SK-N-SH treated with all-trans-retinoic acid at 6 μM for 48 hours (cell line): ENCODE measurements at regions not wholly inside any gene's neighbourhood (a gene's known extent, or its start where the extent isn't known, plus 50 kb on each side); places are given as distances from the start of the nearest gene placed in this dataset.

Source experiments
- ATAC-seq: fragments of 200-7000 bp; cut with Tn5 transposase; 3 replicates; pipeline ENCODE4 v1.9.1; 2020; ENCODE audit warnings: mild to moderate bottlenecking, moderate library complexity
- ARNTL ChIP-seq: fragments of 450-650 bp; formaldehyde crosslinking; IDR thresholded peaks from 2 replicates; pipeline ENCODE4 v1.5.0; 2020; ENCODE audit warnings: low read depth, mild to moderate bottlenecking, moderate library complexity, borderline replicate concordance
- BACH2 ChIP-seq: fragments of 250-450 bp; sonication (Bioruptor Pico); IDR thresholded peaks from 2 replicates; pipeline ENCODE4 v1.9.0; 2021; ENCODE audit warnings: mild to moderate bottlenecking, borderline replicate concordance
- CREB5 ChIP-seq: fragments of 250-450 bp; sonication (Bioruptor Pico); IDR thresholded peaks from 2 replicates; pipeline ENCODE4 v1.5.1; 2020; ENCODE audit warnings: low read depth, mild to moderate bottlenecking, moderate library complexity
- ESRRG ChIP-seq: fragments of 250-450 bp; sonication (Bioruptor Pico); IDR thresholded peaks from 2 replicates; pipeline ENCODE4 v1.6.1; 2021; ENCODE audit warnings: mild to moderate bottlenecking
- GLIS3 ChIP-seq: fragments of 250-450 bp; sonication (Bioruptor Pico); IDR thresholded peaks from 2 replicates; pipeline ENCODE4 v1.5.0; 2020; ENCODE audit warnings: mild to moderate bottlenecking, moderate library complexity
- ISL1 ChIP-seq: fragments of 250-450 bp; sonication (Bioruptor Pico); IDR thresholded peaks from 2 replicates; pipeline ENCODE4 v2.1.2; 2022; ENCODE audit warnings: mild to moderate bottlenecking, moderate library complexity
- OSR1 ChIP-seq: fragments of 250-450 bp; sonication (Bioruptor Pico); IDR thresholded peaks from 2 replicates; pipeline ENCODE4 v1.8.0; 2022; ENCODE audit warnings: moderate library complexity, mild to moderate bottlenecking, inconsistent platforms
- PATZ1 ChIP-seq: fragments of 250-450 bp; sonication (Bioruptor Pico); IDR thresholded peaks from 2 replicates; pipeline ENCODE4 v1.8.0; 2020; ENCODE audit warnings: mild to moderate bottlenecking, moderate library complexity, borderline replicate concordance
- POU6F1 ChIP-seq: fragments of 250-450 bp; sonication (Bioruptor Pico); IDR thresholded peaks from 2 replicates; pipeline ENCODE4 v1.8.0; 2021; ENCODE audit warnings: low read depth, mild to moderate bottlenecking, moderate library complexity, borderline replicate concordance
- PPARA ChIP-seq: fragments of 250-450 bp; sonication (Bioruptor Pico); IDR thresholded peaks from 2 replicates; pipeline ENCODE4 v1.5.0; 2020; ENCODE audit warnings: mild to moderate bottlenecking, borderline replicate concordance
- RARB ChIP-seq: fragments of 250-450 bp; sonication (Bioruptor Pico); IDR thresholded peaks from 2 replicates; pipeline ENCODE4 v1.8.0; 2021; ENCODE audit warnings: mild to moderate bottlenecking, moderate library complexity
- SNAI2 ChIP-seq: fragments of 250-450 bp; sonication (Bioruptor Pico); IDR thresholded peaks from 2 replicates; pipeline ENCODE4 v1.5.0; 2020; ENCODE audit warnings: mild to moderate bottlenecking, moderate library complexity
- TCF4 ChIP-seq: fragments of 250-450 bp; sonication (Bioruptor Pico); IDR thresholded peaks from 2 replicates; pipeline ENCODE4 v1.8.0; 2021; ENCODE audit warnings: mild to moderate bottlenecking, moderate library complexity, borderline replicate concordance
- TOX ChIP-seq: fragments of 250-450 bp; sonication (Bioruptor Pico); IDR thresholded peaks from 2 replicates; pipeline ENCODE4 v1.8.0; 2021; ENCODE audit warnings: mild to moderate bottlenecking, moderate library complexity, borderline replicate concordance
- ZC3H10 ChIP-seq: fragments of 250-450 bp; sonication (Bioruptor Pico); IDR thresholded peaks from 2 replicates; pipeline ENCODE4 v1.5.1; 2021; ENCODE audit warnings: mild to moderate bottlenecking, moderate library complexity
- ZFP3 ChIP-seq: fragments of 250-450 bp; sonication (Bioruptor Pico); IDR thresholded peaks from 2 replicates; pipeline ENCODE4 v1.5.0; 2020; ENCODE audit warnings: mild to moderate bottlenecking, moderate library complexity
- ZFP30 ChIP-seq: fragments of 450-650 bp; formaldehyde crosslinking; IDR thresholded peaks from 2 replicates; pipeline ENCODE4 v1.5.0; 2022; ENCODE audit warnings: mild to moderate bottlenecking, moderate library complexity
- ZNF565 ChIP-seq: fragments of 450-650 bp; formaldehyde crosslinking; conservative IDR thresholded peaks from 2 replicates; pipeline ENCODE4 v1.5.0; 2020; ENCODE audit warnings: low read depth, mild to moderate bottlenecking, moderate library complexity
- ZNF70 ChIP-seq: fragments of 450-650 bp; formaldehyde crosslinking; IDR thresholded peaks from 2 replicates; pipeline ENCODE4 v1.5.0; 2020; ENCODE audit warnings: mild to moderate bottlenecking, moderate library complexity
- ZNF8 ChIP-seq: fragments of 450-650 bp; formaldehyde crosslinking; IDR thresholded peaks from 2 replicates; pipeline ENCODE4 v1.5.0; 2020; ENCODE audit warnings: mild to moderate bottlenecking, moderate library complexity
- TF ChIP-seq, protein P1 (sequence below): fragments of 250-450 bp; sonication (Bioruptor Pico); IDR thresholded peaks from 2 replicates; pipeline ENCODE4 v1.5.0; 2020; ENCODE audit warnings: mild to moderate bottlenecking, moderate library complexity
- TF ChIP-seq, protein P2 (sequence below): fragments of 250-450 bp; sonication (Bioruptor Pico); IDR thresholded peaks from 2 replicates; pipeline ENCODE4 v1.5.1; 2021; ENCODE audit warnings: mild to moderate bottlenecking, moderate library complexity

- TF ChIP-seq ESRRG (CRISPR knock-in tag) (no peak), ARNTL (CRISPR knock-in tag) (no peak)
- no peak for ATAC-seq
Measured at GRCh38 chr4:121270389-121270788, 106.3 kb upstream of the TNIP3 start.

DNA sequence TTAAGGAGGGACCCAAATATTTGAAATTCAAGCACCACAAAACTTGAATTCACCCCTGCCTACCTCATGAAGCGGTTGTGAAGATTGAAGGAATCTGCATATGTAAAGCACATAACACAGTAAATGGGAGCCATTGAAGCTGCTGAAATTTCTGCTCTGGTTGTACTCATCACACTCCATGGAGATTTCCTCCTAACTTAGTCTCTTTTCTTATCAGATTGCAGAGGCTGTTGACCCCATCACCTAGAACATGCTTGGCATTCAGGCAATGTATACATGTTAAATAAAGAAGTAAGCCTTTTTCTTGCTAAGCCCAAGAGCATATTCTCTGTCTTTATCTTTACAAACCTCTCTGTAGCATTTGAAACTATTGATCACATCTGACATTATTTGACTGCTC, 104.9 kb upstream of the TNIP3 start:
- ATAC-seq, result no peak
- TF ChIP-seq PPARA (CRISPR knock-in tag) (no peak), TOX (CRISPR knock-in tag) (no peak), SNAI2 (no peak), ISL1 (CRISPR knock-in tag) (no peak), PATZ1 (CRISPR knock-in tag) (no peak), ZNF565 (CRISPR knock-in tag) (no peak), ARNTL (CRISPR knock-in tag) (no peak), BACH2 (CRISPR knock-in tag) (no peak), ZNF8 (CRISPR knock-in tag) (no peak), CREB5 (CRISPR knock-in tag) (no peak), ZFP30 (CRISPR knock-in tag) (no peak), ZFP3 (CRISPR knock-in tag) (no peak), GLIS3 (no peak), ZC3H10 (no peak), POU6F1 (CRISPR knock-in tag) (no peak), ZNF70 (CRISPR knock-in tag) (no peak), RARB (CRISPR knock-in tag) (no peak)
- TF ChIP-seq, protein P1, sequence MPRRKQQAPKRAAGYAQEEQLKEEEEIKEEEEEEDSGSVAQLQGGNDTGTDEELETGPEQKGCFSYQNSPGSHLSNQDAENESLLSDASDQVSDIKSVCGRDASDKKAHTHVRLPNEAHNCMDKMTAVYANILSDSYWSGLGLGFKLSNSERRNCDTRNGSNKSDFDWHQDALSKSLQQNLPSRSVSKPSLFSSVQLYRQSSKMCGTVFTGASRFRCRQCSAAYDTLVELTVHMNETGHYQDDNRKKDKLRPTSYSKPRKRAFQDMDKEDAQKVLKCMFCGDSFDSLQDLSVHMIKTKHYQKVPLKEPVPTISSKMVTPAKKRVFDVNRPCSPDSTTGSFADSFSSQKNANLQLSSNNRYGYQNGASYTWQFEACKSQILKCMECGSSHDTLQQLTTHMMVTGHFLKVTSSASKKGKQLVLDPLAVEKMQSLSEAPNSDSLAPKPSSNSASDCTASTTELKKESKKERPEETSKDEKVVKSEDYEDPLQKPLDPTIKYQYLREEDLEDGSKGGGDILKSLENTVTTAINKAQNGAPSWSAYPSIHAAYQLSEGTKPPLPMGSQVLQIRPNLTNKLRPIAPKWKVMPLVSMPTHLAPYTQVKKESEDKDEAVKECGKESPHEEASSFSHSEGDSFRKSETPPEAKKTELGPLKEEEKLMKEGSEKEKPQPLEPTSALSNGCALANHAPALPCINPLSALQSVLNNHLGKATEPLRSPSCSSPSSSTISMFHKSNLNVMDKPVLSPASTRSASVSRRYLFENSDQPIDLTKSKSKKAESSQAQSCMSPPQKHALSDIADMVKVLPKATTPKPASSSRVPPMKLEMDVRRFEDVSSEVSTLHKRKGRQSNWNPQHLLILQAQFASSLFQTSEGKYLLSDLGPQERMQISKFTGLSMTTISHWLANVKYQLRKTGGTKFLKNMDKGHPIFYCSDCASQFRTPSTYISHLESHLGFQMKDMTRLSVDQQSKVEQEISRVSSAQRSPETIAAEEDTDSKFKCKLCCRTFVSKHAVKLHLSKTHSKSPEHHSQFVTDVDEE (CRISPR knock-in tag), result no peak
- TF ChIP-seq, protein P2, sequence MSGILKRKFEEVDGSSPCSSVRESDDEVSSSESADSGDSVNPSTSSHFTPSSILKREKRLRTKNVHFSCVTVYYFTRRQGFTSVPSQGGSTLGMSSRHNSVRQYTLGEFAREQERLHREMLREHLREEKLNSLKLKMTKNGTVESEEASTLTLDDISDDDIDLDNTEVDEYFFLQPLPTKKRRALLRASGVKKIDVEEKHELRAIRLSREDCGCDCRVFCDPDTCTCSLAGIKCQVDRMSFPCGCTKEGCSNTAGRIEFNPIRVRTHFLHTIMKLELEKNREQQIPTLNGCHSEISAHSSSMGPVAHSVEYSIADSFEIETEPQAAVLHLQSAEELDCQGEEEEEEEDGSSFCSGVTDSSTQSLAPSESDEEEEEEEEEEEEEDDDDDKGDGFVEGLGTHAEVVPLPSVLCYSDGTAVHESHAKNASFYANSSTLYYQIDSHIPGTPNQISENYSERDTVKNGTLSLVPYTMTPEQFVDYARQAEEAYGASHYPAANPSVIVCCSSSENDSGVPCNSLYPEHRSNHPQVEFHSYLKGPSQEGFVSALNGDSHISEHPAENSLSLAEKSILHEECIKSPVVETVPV, result no peak

DNA sequence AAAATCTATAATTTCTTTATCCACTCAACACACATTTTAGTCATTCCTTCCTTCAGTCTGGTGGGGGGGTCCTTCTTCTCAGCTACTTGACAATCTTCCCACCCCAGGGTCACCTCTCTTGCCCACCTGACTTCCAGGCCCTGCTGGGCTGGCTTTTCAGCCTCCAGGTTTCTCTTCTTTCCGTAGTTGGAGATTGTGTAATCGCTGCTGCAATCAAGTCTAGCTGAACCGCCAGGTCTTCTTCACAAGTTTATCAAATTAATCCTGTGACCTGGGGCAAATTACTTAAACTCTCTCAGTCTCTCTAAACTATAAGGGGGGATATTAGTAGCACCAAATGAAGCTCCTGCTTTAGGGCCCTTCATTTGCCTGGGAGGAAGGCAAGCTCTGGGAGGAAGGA, 102.9 kb upstream of the TNIP3 start:
- no peak for TF ChIP-seq OSR1 (CRISPR knock-in tag)
- TF ChIP-seq BACH2 (CRISPR knock-in tag), result no peak

DNA sequence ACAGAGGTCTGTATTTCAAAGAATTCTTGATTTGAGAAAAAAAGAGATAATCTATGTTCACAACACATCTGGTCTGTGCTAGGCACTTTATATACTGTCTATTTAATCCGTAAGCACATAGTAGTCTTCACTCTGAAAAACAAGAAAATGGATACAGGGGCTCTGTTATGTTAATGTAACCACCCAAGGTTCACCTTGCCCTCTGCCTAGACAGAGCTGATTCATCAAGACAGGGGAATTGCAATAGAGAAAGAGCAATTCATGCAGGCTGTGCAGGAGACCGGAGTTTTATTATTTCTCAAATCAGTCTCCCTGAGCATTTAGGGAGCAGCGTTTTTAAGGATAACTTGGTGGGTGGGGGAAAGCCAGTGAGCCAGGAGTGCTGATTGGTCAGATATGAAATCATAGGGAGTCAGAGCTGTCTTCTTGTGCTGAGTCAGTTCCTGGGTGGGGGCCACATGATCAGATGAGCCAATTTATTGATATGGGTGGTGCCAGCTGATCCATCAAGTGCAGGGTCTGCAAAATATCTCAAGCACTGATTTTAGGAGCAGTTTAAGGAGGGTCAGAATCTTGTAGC, 92.9 kb upstream of the TNIP3 start:
- ATAC-seq, result no peak
- TF ChIP-seq ZNF70 (CRISPR knock-in tag) (no peak), POU6F1 (CRISPR knock-in tag) (no peak), ZFP30 (CRISPR knock-in tag) (no peak), CREB5 (CRISPR knock-in tag) (no peak), TCF4 (CRISPR knock-in tag) (no peak), ZNF565 (CRISPR knock-in tag) (no peak), PPARA (CRISPR knock-in tag) (no peak), BACH2 (CRISPR knock-in tag) (no peak), OSR1 (CRISPR knock-in tag) (no peak), TOX (CRISPR knock-in tag) (no peak), ZC3H10 (no peak)
- TF ChIP-seq, protein P2, result no peak

More for the DNA sequence above, 102.9 kb upstream of the TNIP3 start:
- ATAC-seq, result no peak
